ENCODE measurements at regions not wholly inside any gene's neighbourhood (a gene's known extent, or its start where the extent isn't known, plus 50 kb on each side); places are given as distances from the start of the nearest gene placed in this dataset.

DNA sequence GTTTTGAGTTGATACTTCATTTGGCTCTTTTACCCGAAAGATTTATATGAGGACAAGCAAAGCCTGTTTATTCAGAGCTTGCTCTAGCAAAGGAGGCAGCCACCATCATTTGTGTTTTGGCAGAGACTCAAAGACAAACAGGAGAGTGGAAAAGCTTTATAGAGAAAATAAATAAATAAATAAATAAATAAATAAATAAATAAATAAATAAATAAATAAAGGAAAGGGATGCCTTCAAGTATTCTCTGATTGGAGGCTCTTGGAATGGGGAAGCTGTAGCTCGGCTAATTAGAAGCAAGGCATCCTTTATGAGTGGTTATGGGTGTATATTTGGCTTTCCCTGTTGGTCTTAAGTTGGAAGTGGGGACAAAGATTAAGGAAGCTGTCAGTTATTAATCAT, 229.8 kb downstream of the RASSF9 start:
- Histone ChIP-seq H3K27me3 (ENCODE audit: insufficient read depth, low read length, poor library complexity, severe bottlenecking) (no peaks in the 10 kb centered on the region), H3K4me1 (ENCODE audit: insufficient read depth, low read length, poor library complexity, severe bottlenecking) (peaks cover 48% of the 10 kb centered on the region), H3K36me3 (ENCODE audit: insufficient read depth, low read length) (no peaks in the 10 kb centered on the region), H3K4me3 (ENCODE audit: low read length, poor library complexity, severe bottlenecking) (no peak overlapping the region), H3K9ac (ENCODE audit: low read depth, low read length, poor library complexity, severe bottlenecking) (no peak overlapping the region), H3K79me2 (ENCODE audit: insufficient read depth, low read length) (no peaks in the 10 kb centered on the region), H3K4me2 (ENCODE audit: low read depth, low read length, poor library complexity, severe bottlenecking) (no peak overlapping the region), H3K9me2 (replicated peaks; ENCODE audit: low read depth, low read length) (no peaks in the 10 kb centered on the region), H2AFZ (ENCODE audit: low read length) (no peak overlapping the region), H3F3A (ENCODE audit: low read depth) (peaks cover 4% of the 10 kb centered on the region; the same call in 1 of the 2 replicates), H3K9me3 (ENCODE audit: insufficient read depth, low read depth, low read length) (no peaks in the 10 kb centered on the region), H4K20me1 (ENCODE audit: insufficient read depth, low read length, poor library complexity, severe bottlenecking) (no peaks in the 10 kb centered on the region)
- TF ChIP-seq EZH2phosphoT487 (IDR thresholded peaks at IDR 0.05; ENCODE audit: borderline replicate concordance): no peak
- TF ChIP-seq, protein P1, sequence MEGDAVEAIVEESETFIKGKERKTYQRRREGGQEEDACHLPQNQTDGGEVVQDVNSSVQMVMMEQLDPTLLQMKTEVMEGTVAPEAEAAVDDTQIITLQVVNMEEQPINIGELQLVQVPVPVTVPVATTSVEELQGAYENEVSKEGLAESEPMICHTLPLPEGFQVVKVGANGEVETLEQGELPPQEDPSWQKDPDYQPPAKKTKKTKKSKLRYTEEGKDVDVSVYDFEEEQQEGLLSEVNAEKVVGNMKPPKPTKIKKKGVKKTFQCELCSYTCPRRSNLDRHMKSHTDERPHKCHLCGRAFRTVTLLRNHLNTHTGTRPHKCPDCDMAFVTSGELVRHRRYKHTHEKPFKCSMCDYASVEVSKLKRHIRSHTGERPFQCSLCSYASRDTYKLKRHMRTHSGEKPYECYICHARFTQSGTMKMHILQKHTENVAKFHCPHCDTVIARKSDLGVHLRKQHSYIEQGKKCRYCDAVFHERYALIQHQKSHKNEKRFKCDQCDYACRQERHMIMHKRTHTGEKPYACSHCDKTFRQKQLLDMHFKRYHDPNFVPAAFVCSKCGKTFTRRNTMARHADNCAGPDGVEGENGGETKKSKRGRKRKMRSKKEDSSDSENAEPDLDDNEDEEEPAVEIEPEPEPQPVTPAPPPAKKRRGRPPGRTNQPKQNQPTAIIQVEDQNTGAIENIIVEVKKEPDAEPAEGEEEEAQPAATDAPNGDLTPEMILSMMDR (conservative IDR thresholded peaks at IDR 0.05; ENCODE audit: low read length): no peak

DNA sequence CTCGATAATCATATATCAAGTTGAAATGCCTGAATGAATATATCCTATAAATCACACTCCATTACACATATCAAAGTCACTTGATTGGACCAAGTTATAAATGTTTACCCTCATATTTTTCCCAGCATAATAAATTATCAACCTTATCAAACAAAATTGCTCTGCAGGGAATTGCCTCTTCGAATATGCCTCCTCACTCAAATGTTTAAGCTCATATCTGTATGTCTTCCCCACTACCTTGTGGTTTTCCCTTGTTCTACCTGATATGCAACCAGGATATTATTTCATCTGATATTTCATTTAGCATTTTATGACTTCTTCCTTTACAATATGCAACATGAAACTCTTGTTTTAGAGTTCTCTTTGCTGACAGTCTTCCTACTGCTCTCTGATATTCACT, 226.4 kb downstream of the RASSF9 start:
- no peak for TF ChIP-seq EZH2phosphoT487 (IDR thresholded peaks at IDR 0.05; ENCODE audit: borderline replicate concordance)
- TF ChIP-seq, protein P1 (conservative IDR thresholded peaks at IDR 0.05; ENCODE audit: low read length): no peak

GRCh38 chr12:85610194-85610593, 226.0 kb downstream of the RASSF9 start:
- Histone ChIP-seq H3K4me2 (ENCODE audit: low read depth, low read length, poor library complexity, severe bottlenecking) (no peak overlapping the region), H3K4me3 (ENCODE audit: low read length, poor library complexity, severe bottlenecking) (no peak overlapping the region), H3K9me3 (ENCODE audit: insufficient read depth, low read depth, low read length) (no peaks in the 10 kb centered on the region), H3K27me3 (ENCODE audit: insufficient read depth, low read length, poor library complexity, severe bottlenecking) (no peaks in the 10 kb centered on the region), H3K79me2 (ENCODE audit: insufficient read depth, low read length) (no peaks in the 10 kb centered on the region), H3K36me3 (ENCODE audit: insufficient read depth, low read length) (no peaks in the 10 kb centered on the region), H3F3A (ENCODE audit: low read depth) (peaks cover 4% of the 10 kb centered on the region; the same call in 1 of the 2 replicates), H3K4me1 (ENCODE audit: insufficient read depth, low read length, poor library complexity, severe bottlenecking) (peaks cover 28% of the 10 kb centered on the region), H3K9ac (ENCODE audit: low read depth, low read length, poor library complexity, severe bottlenecking) (no peak overlapping the region), H4K20me1 (ENCODE audit: insufficient read depth, low read length, poor library complexity, severe bottlenecking) (no peaks in the 10 kb centered on the region), H3K9me2 (replicated peaks; ENCODE audit: low read depth, low read length) (no peaks in the 10 kb centered on the region), H2AFZ (ENCODE audit: low read length) (no peak overlapping the region)
- TF ChIP-seq, protein P1 (conservative IDR thresholded peaks at IDR 0.05; ENCODE audit: low read length): no peak
- TF ChIP-seq EZH2phosphoT487 (IDR thresholded peaks at IDR 0.05; ENCODE audit: borderline replicate concordance): no peak

More for the DNA sequence above, 226.4 kb downstream of the RASSF9 start:
- no peaks in the 10 kb centered on the region for H4K20me1 ChIP-seq (ENCODE audit: insufficient read depth, low read length, poor library complexity, severe bottlenecking)
- H3K9ac ChIP-seq (ENCODE audit: low read depth, low read length, poor library complexity, severe bottlenecking): no peak overlapping the region
- no peaks in the 10 kb centered on the region for H3K9me3 ChIP-seq (ENCODE audit: insufficient read depth, low read depth, low read length)
- H3K4me1 ChIP-seq (ENCODE audit: insufficient read depth, low read length, poor library complexity, severe bottlenecking): peaks cover 26% of the 10 kb centered on the region
- no peak overlapping the region for H2AFZ ChIP-seq (ENCODE audit: low read length)
- no peak overlapping the region for H3K4me2 ChIP-seq (ENCODE audit: low read depth, low read length, poor library complexity, severe bottlenecking)
- H3K79me2 ChIP-seq (ENCODE audit: insufficient read depth, low read length): no peaks in the 10 kb centered on the region
- H3K27me3 ChIP-seq (ENCODE audit: insufficient read depth, low read length, poor library complexity, severe bottlenecking): no peaks in the 10 kb centered on the region
- H3K4me3 ChIP-seq (ENCODE audit: low read length, poor library complexity, severe bottlenecking): no peak overlapping the region
- peaks cover 4% of the 10 kb centered on the region; the same call in 1 of the 2 replicates for H3F3A ChIP-seq (ENCODE audit: low read depth)
- H3K36me3 ChIP-seq (ENCODE audit: insufficient read depth, low read length): no peaks in the 10 kb centered on the region
- no peaks in the 10 kb centered on the region for H3K9me2 ChIP-seq (replicated peaks; ENCODE audit: low read depth, low read length)

All from Loucy (cell line).